H9 (cell line): ENCODE measurements at regions not wholly inside any gene's neighbourhood (a gene's known extent, or its start where the extent isn't known, plus 50 kb on each side); places are given as distances from the start of the nearest gene placed in this dataset.
"Not testable (repeated sequence)": the region's sequence is repeated elsewhere in the genome, so short reads cannot be mapped to it uniquely, and the experiment has no call there.

Source experiments
- DNase-seq: peaks from one replicate; pipeline ENCODE4 v3.0.0-alpha.2; 2017
- H2AFZ ChIP-seq: one replicate; pipeline ENCODE4 v1.6.1; 2013; ENCODE audit warnings: mild to moderate bottlenecking, low read length, control low read depth, moderate library complexity
- H2AK5ac ChIP-seq: 2 replicates; pipeline ENCODE4 v1.6.1; 2013; ENCODE audit warnings: low read length, control low read depth, mixed read lengths; ENCODE audit not compliant: insufficient read length
- H2BK120ac ChIP-seq: one replicate; pipeline ENCODE4 v1.6.1; 2013; ENCODE audit warnings: low read depth, mild to moderate bottlenecking, low read length, control low read depth, inconsistent platforms; ENCODE audit not compliant: poor library complexity, severe bottlenecking
- H2BK12ac ChIP-seq: 2 replicates; pipeline ENCODE4 v1.6.1; 2013; ENCODE audit warnings: low read length, control low read depth, mixed read lengths, low read depth; ENCODE audit not compliant: insufficient read length
- H2BK15ac ChIP-seq: 2 replicates; pipeline ENCODE4 v1.6.1; 2013; ENCODE audit warnings: low read depth, low read length, control low read depth
- H2BK20ac ChIP-seq: one replicate; pipeline ENCODE4 v1.6.1; 2013; ENCODE audit warnings: low read depth, mild to moderate bottlenecking, low read length, control low read depth, inconsistent platforms; ENCODE audit not compliant: poor library complexity, severe bottlenecking
- H2BK5ac ChIP-seq: 2 replicates; pipeline ENCODE4 v1.6.1; 2013; ENCODE audit warnings: low read length, control low read depth, mixed read lengths; ENCODE audit not compliant: insufficient read length
- H3K14ac ChIP-seq: 2 replicates; pipeline ENCODE4 v1.6.1; 2013; ENCODE audit warnings: low read length, control low read depth; ENCODE audit not compliant: insufficient read depth
- H3K18ac ChIP-seq: 2 replicates; pipeline ENCODE4 v1.6.1; 2013; ENCODE audit warnings: low read depth, mild to moderate bottlenecking, mixed read lengths, low read length, control low read depth; ENCODE audit not compliant: insufficient read length
- H3K23ac ChIP-seq: 2 replicates; pipeline ENCODE4 v1.6.1; 2013; ENCODE audit warnings: low read length, control low read depth, mixed read lengths, low read depth; ENCODE audit not compliant: insufficient read length
- H3K23me2 ChIP-seq: 2 replicates; pipeline ENCODE4 v1.6.1; 2013; ENCODE audit warnings: low read depth, mild to moderate bottlenecking, mixed read lengths, low read length, control low read depth; ENCODE audit not compliant: insufficient read length, poor library complexity, severe bottlenecking
- H3K27ac ChIP-seq: 2 replicates; pipeline ENCODE4 v1.5.1; 2013; ENCODE audit warnings: low read length, control low read depth, mixed read lengths, low read depth; ENCODE audit not compliant: insufficient read length
- H3K27me3 ChIP-seq: 2 replicates; pipeline ENCODE4 v1.6.1; 2013; ENCODE audit warnings: low read length, control low read depth, inconsistent platforms; ENCODE audit not compliant: insufficient read depth
- H3K4ac ChIP-seq: 2 replicates; pipeline ENCODE4 v1.6.1; 2013; ENCODE audit warnings: low read depth, mild to moderate bottlenecking, control low read depth, inconsistent platforms, low read length, moderate library complexity
- H3K4me1 ChIP-seq: 2 replicates; pipeline ENCODE4 v1.6.1; 2013; ENCODE audit warnings: low read length, control low read depth, inconsistent platforms; ENCODE audit not compliant: insufficient read depth
- H3K4me2 ChIP-seq: 2 replicates; pipeline ENCODE4 v1.6.1; 2013; ENCODE audit warnings: low read length, control low read depth, mixed read lengths; ENCODE audit not compliant: insufficient read length, insufficient read depth
- H3K56ac ChIP-seq: 2 replicates; pipeline ENCODE4 v1.6.1; 2013; ENCODE audit warnings: low read depth, mild to moderate bottlenecking, mixed read lengths, low read length, control low read depth; ENCODE audit not compliant: insufficient read length
- H3K79me1 ChIP-seq: 2 replicates; pipeline ENCODE4 v1.6.1; 2013; ENCODE audit warnings: low read depth, mild to moderate bottlenecking, moderate library complexity, low read length, control low read depth, inconsistent platforms; ENCODE audit not compliant: insufficient read depth, poor library complexity, severe bottlenecking
- H3K79me2 ChIP-seq: 2 replicates; pipeline ENCODE4 v1.6.1; 2013; ENCODE audit warnings: low read length, control low read depth, inconsistent platforms; ENCODE audit not compliant: insufficient read depth
- H3K9ac ChIP-seq: 2 replicates; pipeline ENCODE4 v1.6.1; 2013; ENCODE audit warnings: low read length, control low read depth, mixed read lengths; ENCODE audit not compliant: insufficient read length; ENCODE audit errors: extremely low read depth
- H3K9me3 ChIP-seq: one replicate; pipeline ENCODE4 v1.6.1; 2013; ENCODE audit warnings: low read depth, low read length, inconsistent platforms; ENCODE audit not compliant: control insufficient read depth
- H3T11ph ChIP-seq: one replicate; pipeline ENCODE4 v1.6.1; 2013; ENCODE audit warnings: mild to moderate bottlenecking, low read length, control low read depth, inconsistent platforms
- H4K20me1 ChIP-seq: one replicate; pipeline ENCODE4 v1.6.1; 2013; ENCODE audit not compliant: control insufficient read depth, insufficient read length, insufficient read depth
- H4K5ac ChIP-seq: 2 replicates; pipeline ENCODE4 v1.6.1; 2013; ENCODE audit warnings: low read depth, mild to moderate bottlenecking, mixed read lengths, low read length, control low read depth; ENCODE audit not compliant: insufficient read length
- H4K8ac ChIP-seq: replicated peaks from 2 replicates; pipeline ENCODE4 v1.6.1; 2013; ENCODE audit warnings: low read length, control low read depth, mixed read lengths, low read depth; ENCODE audit not compliant: insufficient read length
- H4K91ac ChIP-seq: 2 replicates; pipeline ENCODE4 v1.6.1; 2013; ENCODE audit warnings: low read depth, mild to moderate bottlenecking, moderate library complexity, mixed read lengths, low read length, control low read depth; ENCODE audit not compliant: insufficient read length
- H3K27ac Mint-ChIP-seq, 3 experiments: 2 replicates in 2 of 3; 3 replicates in 1 of 3; pipeline ENCODE4 v1.8.0; 2020 to 2021; ENCODE audit warnings: mixed read lengths in 3 of 3, mild to moderate bottlenecking in 1 of 3, moderate library complexity in 1 of 3
- H3K27me3 Mint-ChIP-seq: 2 replicates; pipeline ENCODE4 v1.8.0; 2021; ENCODE audit warnings: low read depth, mild to moderate bottlenecking, moderate library complexity, mixed read lengths
- H3K36me3 Mint-ChIP-seq, 3 experiments: 2 replicates in 2 of 3; 3 replicates in 1 of 3; pipeline ENCODE4 v1.8.0; 2020 to 2021; ENCODE audit warnings: low read depth in 3 of 3, mixed read lengths in 3 of 3; ENCODE audit not compliant: insufficient read depth in 1 of 3
- H3K4me1 Mint-ChIP-seq, 2 experiments: 2 replicates each; pipeline ENCODE4 v1.8.0; 2020; ENCODE audit warnings: mixed read lengths in 2 of 2
- H3K4me3 Mint-ChIP-seq, 2 experiments: 2 replicates in 1 of 2; 3 replicates in 1 of 2; pipeline ENCODE4 v1.8.0; 2020 to 2021; ENCODE audit warnings: mild to moderate bottlenecking in 2 of 2, mixed read lengths in 2 of 2, moderate library complexity in 1 of 2
- H3K9me3 Mint-ChIP-seq, 2 experiments: 2 replicates in 1 of 2; 3 replicates in 1 of 2; pipeline ENCODE4 v1.8.0; 2020; ENCODE audit warnings: mild to moderate bottlenecking in 2 of 2, mixed read lengths in 2 of 2, moderate library complexity in 1 of 2
- WGBS: extraction: QIAGEN DNeasy Blood & Tissue Kit; methylation state at CpG from one replicate; pipeline ENCODE4 v1.1.7; 2013; ENCODE audit warnings: missing lambda C conversion rate, low lambda C conversion rate, mixed read lengths; ENCODE audit not compliant: insufficient read length; ENCODE audit errors: extremely low coverage; 5-methylcytosine and 5-hydroxymethylcytosine counted together

GRCh38 chr14:105663818-105664596, 137.6 kb downstream of the TMEM121 start:
- H3K79me1 ChIP-seq, H3K27ac ChIP-seq, H2AFZ ChIP-seq, H3K27ac Mint-ChIP-seq, H4K20me1 ChIP-seq, H3K14ac ChIP-seq, H2BK5ac ChIP-seq, H2BK120ac ChIP-seq, H3K4me1 ChIP-seq, H3K27me3 Mint-ChIP-seq, H3K79me2 ChIP-seq, H4K8ac ChIP-seq, H4K5ac ChIP-seq, DNase-seq, H3K27me3 ChIP-seq, H2BK20ac ChIP-seq, H2BK12ac ChIP-seq, H3K18ac ChIP-seq, H3K4me2 ChIP-seq, H3K56ac ChIP-seq, H3K23ac ChIP-seq, H3K4me3 Mint-ChIP-seq, H3T11ph ChIP-seq, H3K4ac ChIP-seq, H2BK15ac ChIP-seq, H4K91ac ChIP-seq, H3K23me2 ChIP-seq, H3K9ac ChIP-seq, H3K4me1 Mint-ChIP-seq, H2AK5ac ChIP-seq: not testable (repeated sequence)
- Mint-ChIP-seq H3K9me3 (peaks cover 74 to 80% of the 10 kb centered on the region in 2 experiments), H3K36me3 (peaks cover 19 to 26% (median 22%) of the 10 kb centered on the region in 3 experiments)
- WGBS, result no CpG with 5 or more reads among the region's 27 CpGs
- H3K9me3 ChIP-seq, result peaks cover 66% of the 10 kb centered on the region
